GM23338 (cell line): ENCODE measurements at regions not wholly inside any gene's neighbourhood (a gene's known extent, or its start where the extent isn't known, plus 50 kb on each side); places are given as distances from the start of the nearest gene placed in this dataset.

Experiments
- ATAC-seq: fragments of 200-7000 bp; cut with Tn5 transposase; 3 replicates; pipeline ENCODE4 v1.9.1; 2020
- DNase-seq: peaks from one replicate; pipeline ENCODE4 v3.0.0-alpha.2; 2015; ENCODE audit warnings: low spot score
- H2AFZ ChIP-seq: fragments of 200-600 bp; sonication (generic); 2 replicates; pipeline ENCODE4 v1.8.0; 2016; ENCODE audit warnings: antibody characterized with exemption, mild to moderate bottlenecking, moderate library complexity
- H3F3A ChIP-seq: fragments of 200-600 bp; sonication (generic); replicated peaks from 2 replicates; pipeline ENCODE4 v1.8.0; 2017; ENCODE audit warnings: antibody characterized with exemption, mixed run types, low read depth
- H3K27ac ChIP-seq: fragments of 200-600 bp; sonication (generic); 2 replicates; pipeline ENCODE4 v1.6.1; 2016; ENCODE audit warnings: low read depth
- H3K27me3 ChIP-seq: fragments of 200-600 bp; sonication (generic); 2 replicates; pipeline ENCODE4 v1.8.0; 2016; ENCODE audit warnings: mild to moderate bottlenecking, mixed run types, moderate library complexity; ENCODE audit not compliant: insufficient read depth
- H3K36me3 ChIP-seq: fragments of 200-600 bp; sonication (generic); 2 replicates; pipeline ENCODE4 v1.8.0; 2016; ENCODE audit warnings: mild to moderate bottlenecking; ENCODE audit not compliant: insufficient read depth
- H3K4me1 ChIP-seq: fragments of 200-600 bp; sonication (generic); 2 replicates; pipeline ENCODE4 v1.8.0; 2016; ENCODE audit warnings: mild to moderate bottlenecking, moderate library complexity; ENCODE audit not compliant: insufficient read depth
- H3K4me2 ChIP-seq: fragments of 200-600 bp; sonication (generic); 2 replicates; pipeline ENCODE4 v1.7.1; 2017; ENCODE audit warnings: mixed run types
- H3K4me3 ChIP-seq: fragments of 200-600 bp; sonication (generic); 2 replicates; pipeline ENCODE4 v1.6.1; 2016; ENCODE audit warnings: mixed run types
- H3K79me2 ChIP-seq: fragments of 200-600 bp; sonication (generic); replicated peaks from 2 replicates; pipeline ENCODE4 v1.8.0; 2017; ENCODE audit warnings: mild to moderate bottlenecking; ENCODE audit not compliant: insufficient read depth
- H3K9me2 ChIP-seq: fragments of 200-600 bp; sonication (generic); 2 replicates; pipeline ENCODE4 v1.8.0; 2017; ENCODE audit not compliant: insufficient read depth
- H4K20me1 ChIP-seq: fragments of 200-600 bp; sonication (generic); replicated peaks from 2 replicates; pipeline ENCODE4 v1.8.0; 2017; ENCODE audit warnings: mild to moderate bottlenecking; ENCODE audit not compliant: insufficient read depth
- H3K27ac Mint-ChIP-seq: 2 replicates; pipeline ENCODE4 v1.8.0; 2020; ENCODE audit warnings: inconsistent platforms, mild to moderate bottlenecking, moderate library complexity, mixed read lengths
- H3K27me3 Mint-ChIP-seq: 3 replicates; pipeline ENCODE4 v1.8.0; 2022; ENCODE audit warnings: low read depth, mild to moderate bottlenecking, moderate library complexity, mixed read lengths, inconsistent platforms; ENCODE audit not compliant: insufficient read depth, poor library complexity
- H3K36me3 Mint-ChIP-seq: 3 replicates; pipeline ENCODE4 v1.8.0; 2021; ENCODE audit warnings: low read depth, mild to moderate bottlenecking, inconsistent platforms, moderate library complexity, mixed read lengths
- H3K4me1 Mint-ChIP-seq: 3 replicates; pipeline ENCODE4 v1.8.0; 2020; ENCODE audit warnings: mild to moderate bottlenecking, inconsistent platforms, mixed read lengths
- H3K4me3 Mint-ChIP-seq: 3 replicates; pipeline ENCODE4 v1.8.0; 2021; ENCODE audit warnings: moderate library complexity, mild to moderate bottlenecking, inconsistent platforms, mixed read lengths
- H3K9me3 Mint-ChIP-seq: 3 replicates; pipeline ENCODE4 v1.8.0; 2020; ENCODE audit warnings: moderate library complexity, mild to moderate bottlenecking, inconsistent platforms, mixed read lengths
- CREB1 ChIP-seq: fragments of 250-450 bp; sonication (Bioruptor Pico); IDR thresholded peaks from 2 replicates; pipeline ENCODE4 v1.5.0; 2020; ENCODE audit warnings: low read depth, mild to moderate bottlenecking, moderate library complexity
- EZH2 ChIP-seq: fragments of 200-600 bp; sonication (generic); IDR thresholded peaks from one replicate; pipeline ENCODE4 v1.8.0; 2017; ENCODE audit warnings: antibody characterized with exemption, mild to moderate bottlenecking, low read depth; ENCODE audit not compliant: unreplicated experiment
- EZH2phosphoT487 ChIP-seq: fragments of 200-600 bp; sonication (generic); IDR thresholded peaks from one replicate; pipeline ENCODE4 v1.8.1; 2018; ENCODE audit warnings: antibody characterized with exemption; ENCODE audit not compliant: unreplicated experiment
- JUNB ChIP-seq: IDR thresholded peaks from one replicate; pipeline ENCODE4 v1.6.1; 2016; ENCODE audit warnings: antibody characterized with exemption; ENCODE audit not compliant: unreplicated experiment
- NANOG ChIP-seq: IDR thresholded peaks from 2 replicates; pipeline ENCODE4 v1.6.1; 2016; ENCODE audit warnings: antibody characterized with exemption, borderline replicate concordance
- POLR2AphosphoS5 ChIP-seq: IDR thresholded peaks from 2 replicates; pipeline ENCODE4 v1.6.1; 2016; ENCODE audit warnings: antibody characterized with exemption, low read depth
- STAT1 ChIP-seq: IDR thresholded peaks from one replicate; pipeline ENCODE4 v1.6.1; 2016; ENCODE audit warnings: antibody characterized with exemption; ENCODE audit not compliant: unreplicated experiment
- ZNF114 ChIP-seq: fragments of 250-450 bp; sonication (Bioruptor Pico); IDR thresholded peaks from 2 replicates; pipeline ENCODE4 v1.5.0; 2020; ENCODE audit warnings: mild to moderate bottlenecking, moderate library complexity
- ZNF331 ChIP-seq: fragments of 250-450 bp; sonication (Bioruptor Pico); IDR thresholded peaks from 2 replicates; pipeline ENCODE4 v1.5.0; 2020; ENCODE audit warnings: low read depth, mild to moderate bottlenecking, moderate library complexity
- TF ChIP-seq, protein P1 (sequence below): IDR thresholded peaks from one replicate; pipeline ENCODE4 v1.6.1; 2018; ENCODE audit warnings: antibody characterized with exemption; ENCODE audit not compliant: unreplicated experiment
- TF ChIP-seq, protein P2 (sequence below): IDR thresholded peaks from 2 replicates; pipeline ENCODE4 v1.6.1; 2016; ENCODE audit warnings: antibody characterized with exemption
- TF ChIP-seq, protein P3 (sequence below), 2 experiments: fragments of 200-600 bp in 1 of 2; sonication (generic) in 1 of 2; conservative IDR thresholded peaks; 2 replicates each; pipeline versions ENCODE4 v1.5.1 to v1.6.1; 2016 to 2017; ENCODE audit warnings: antibody characterized with exemption in 2 of 2, low read depth in 2 of 2, mild to moderate bottlenecking in 2 of 2, moderate library complexity in 1 of 2
- TF ChIP-seq, protein P4 (sequence below): fragments of 250-450 bp; sonication (Bioruptor Pico); IDR thresholded peaks from 2 replicates; pipeline ENCODE4 v1.5.0; 2020; ENCODE audit warnings: mild to moderate bottlenecking, moderate library complexity

DNA sequence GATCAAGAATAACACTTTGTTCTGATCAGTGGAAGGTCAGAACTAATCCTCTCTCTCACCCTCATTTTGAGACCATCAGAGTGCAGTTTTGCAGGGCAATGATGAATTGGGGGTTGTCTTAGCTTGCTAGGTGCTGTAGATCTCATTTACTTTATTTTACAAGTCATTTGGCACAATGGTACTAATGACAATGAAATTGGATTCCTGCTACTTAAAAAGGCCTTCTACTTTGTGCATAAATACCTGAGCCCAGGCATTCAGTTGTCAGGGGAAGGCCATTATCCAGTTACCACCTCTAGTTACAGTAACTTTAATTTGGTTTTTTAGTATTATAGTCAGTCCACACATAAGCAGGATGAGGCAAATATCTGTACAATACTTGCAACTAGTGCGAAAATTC is 240.0 kb downstream of the HDGFL1 start:
- H3K9me3 Mint-ChIP-seq: no peaks in the 10 kb centered on the region

More for the DNA sequence above, 240.0 kb downstream of the HDGFL1 start:
- Histone ChIP-seq H4K20me1 (no peaks in the 10 kb centered on the region), H3K4me3 (no peak overlapping the region), H3K27me3 (no peaks in the 10 kb centered on the region), H3K27ac (no peak overlapping the region), H3K9me2 (no peaks in the 10 kb centered on the region), H3F3A (no peaks in the 10 kb centered on the region), H3K36me3 (no peaks in the 10 kb centered on the region), H3K4me1 (peaks cover 13% of the 10 kb centered on the region), H3K4me2 (peak overlapping the region; percentile 11; the same call in 1 of the 2 replicates), H2AFZ (no peak overlapping the region), H3K79me2 (no peaks in the 10 kb centered on the region)
- H3K27me3 Mint-ChIP-seq: no peaks in the 10 kb centered on the region
- no peak for TF ChIP-seq JUNB
- TF ChIP-seq ZNF331 (CRISPR knock-in tag): no peak
- TF ChIP-seq, protein P1, sequence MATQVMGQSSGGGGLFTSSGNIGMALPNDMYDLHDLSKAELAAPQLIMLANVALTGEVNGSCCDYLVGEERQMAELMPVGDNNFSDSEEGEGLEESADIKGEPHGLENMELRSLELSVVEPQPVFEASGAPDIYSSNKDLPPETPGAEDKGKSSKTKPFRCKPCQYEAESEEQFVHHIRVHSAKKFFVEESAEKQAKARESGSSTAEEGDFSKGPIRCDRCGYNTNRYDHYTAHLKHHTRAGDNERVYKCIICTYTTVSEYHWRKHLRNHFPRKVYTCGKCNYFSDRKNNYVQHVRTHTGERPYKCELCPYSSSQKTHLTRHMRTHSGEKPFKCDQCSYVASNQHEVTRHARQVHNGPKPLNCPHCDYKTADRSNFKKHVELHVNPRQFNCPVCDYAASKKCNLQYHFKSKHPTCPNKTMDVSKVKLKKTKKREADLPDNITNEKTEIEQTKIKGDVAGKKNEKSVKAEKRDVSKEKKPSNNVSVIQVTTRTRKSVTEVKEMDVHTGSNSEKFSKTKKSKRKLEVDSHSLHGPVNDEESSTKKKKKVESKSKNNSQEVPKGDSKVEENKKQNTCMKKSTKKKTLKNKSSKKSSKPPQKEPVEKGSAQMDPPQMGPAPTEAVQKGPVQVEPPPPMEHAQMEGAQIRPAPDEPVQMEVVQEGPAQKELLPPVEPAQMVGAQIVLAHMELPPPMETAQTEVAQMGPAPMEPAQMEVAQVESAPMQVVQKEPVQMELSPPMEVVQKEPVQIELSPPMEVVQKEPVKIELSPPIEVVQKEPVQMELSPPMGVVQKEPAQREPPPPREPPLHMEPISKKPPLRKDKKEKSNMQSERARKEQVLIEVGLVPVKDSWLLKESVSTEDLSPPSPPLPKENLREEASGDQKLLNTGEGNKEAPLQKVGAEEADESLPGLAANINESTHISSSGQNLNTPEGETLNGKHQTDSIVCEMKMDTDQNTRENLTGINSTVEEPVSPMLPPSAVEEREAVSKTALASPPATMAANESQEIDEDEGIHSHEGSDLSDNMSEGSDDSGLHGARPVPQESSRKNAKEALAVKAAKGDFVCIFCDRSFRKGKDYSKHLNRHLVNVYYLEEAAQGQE: no peak
- TF ChIP-seq, protein P2, sequence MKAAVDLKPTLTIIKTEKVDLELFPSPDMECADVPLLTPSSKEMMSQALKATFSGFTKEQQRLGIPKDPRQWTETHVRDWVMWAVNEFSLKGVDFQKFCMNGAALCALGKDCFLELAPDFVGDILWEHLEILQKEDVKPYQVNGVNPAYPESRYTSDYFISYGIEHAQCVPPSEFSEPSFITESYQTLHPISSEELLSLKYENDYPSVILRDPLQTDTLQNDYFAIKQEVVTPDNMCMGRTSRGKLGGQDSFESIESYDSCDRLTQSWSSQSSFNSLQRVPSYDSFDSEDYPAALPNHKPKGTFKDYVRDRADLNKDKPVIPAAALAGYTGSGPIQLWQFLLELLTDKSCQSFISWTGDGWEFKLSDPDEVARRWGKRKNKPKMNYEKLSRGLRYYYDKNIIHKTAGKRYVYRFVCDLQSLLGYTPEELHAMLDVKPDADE: no peak
- TF ChIP-seq CREB1 (CRISPR knock-in tag): no peak
- TF ChIP-seq, protein P3, sequence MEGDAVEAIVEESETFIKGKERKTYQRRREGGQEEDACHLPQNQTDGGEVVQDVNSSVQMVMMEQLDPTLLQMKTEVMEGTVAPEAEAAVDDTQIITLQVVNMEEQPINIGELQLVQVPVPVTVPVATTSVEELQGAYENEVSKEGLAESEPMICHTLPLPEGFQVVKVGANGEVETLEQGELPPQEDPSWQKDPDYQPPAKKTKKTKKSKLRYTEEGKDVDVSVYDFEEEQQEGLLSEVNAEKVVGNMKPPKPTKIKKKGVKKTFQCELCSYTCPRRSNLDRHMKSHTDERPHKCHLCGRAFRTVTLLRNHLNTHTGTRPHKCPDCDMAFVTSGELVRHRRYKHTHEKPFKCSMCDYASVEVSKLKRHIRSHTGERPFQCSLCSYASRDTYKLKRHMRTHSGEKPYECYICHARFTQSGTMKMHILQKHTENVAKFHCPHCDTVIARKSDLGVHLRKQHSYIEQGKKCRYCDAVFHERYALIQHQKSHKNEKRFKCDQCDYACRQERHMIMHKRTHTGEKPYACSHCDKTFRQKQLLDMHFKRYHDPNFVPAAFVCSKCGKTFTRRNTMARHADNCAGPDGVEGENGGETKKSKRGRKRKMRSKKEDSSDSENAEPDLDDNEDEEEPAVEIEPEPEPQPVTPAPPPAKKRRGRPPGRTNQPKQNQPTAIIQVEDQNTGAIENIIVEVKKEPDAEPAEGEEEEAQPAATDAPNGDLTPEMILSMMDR (conservative IDR thresholded peaks at IDR 0.05; ENCODE audit: low read depth in 2 of 2): no peak
- no peak for TF ChIP-seq EZH2phosphoT487
- no peak for TF ChIP-seq EZH2
- TF ChIP-seq POLR2AphosphoS5: no peak
- no peak for TF ChIP-seq NANOG
- no peak for TF ChIP-seq ZNF114
- no peak for TF ChIP-seq STAT1
- TF ChIP-seq, protein P4, sequence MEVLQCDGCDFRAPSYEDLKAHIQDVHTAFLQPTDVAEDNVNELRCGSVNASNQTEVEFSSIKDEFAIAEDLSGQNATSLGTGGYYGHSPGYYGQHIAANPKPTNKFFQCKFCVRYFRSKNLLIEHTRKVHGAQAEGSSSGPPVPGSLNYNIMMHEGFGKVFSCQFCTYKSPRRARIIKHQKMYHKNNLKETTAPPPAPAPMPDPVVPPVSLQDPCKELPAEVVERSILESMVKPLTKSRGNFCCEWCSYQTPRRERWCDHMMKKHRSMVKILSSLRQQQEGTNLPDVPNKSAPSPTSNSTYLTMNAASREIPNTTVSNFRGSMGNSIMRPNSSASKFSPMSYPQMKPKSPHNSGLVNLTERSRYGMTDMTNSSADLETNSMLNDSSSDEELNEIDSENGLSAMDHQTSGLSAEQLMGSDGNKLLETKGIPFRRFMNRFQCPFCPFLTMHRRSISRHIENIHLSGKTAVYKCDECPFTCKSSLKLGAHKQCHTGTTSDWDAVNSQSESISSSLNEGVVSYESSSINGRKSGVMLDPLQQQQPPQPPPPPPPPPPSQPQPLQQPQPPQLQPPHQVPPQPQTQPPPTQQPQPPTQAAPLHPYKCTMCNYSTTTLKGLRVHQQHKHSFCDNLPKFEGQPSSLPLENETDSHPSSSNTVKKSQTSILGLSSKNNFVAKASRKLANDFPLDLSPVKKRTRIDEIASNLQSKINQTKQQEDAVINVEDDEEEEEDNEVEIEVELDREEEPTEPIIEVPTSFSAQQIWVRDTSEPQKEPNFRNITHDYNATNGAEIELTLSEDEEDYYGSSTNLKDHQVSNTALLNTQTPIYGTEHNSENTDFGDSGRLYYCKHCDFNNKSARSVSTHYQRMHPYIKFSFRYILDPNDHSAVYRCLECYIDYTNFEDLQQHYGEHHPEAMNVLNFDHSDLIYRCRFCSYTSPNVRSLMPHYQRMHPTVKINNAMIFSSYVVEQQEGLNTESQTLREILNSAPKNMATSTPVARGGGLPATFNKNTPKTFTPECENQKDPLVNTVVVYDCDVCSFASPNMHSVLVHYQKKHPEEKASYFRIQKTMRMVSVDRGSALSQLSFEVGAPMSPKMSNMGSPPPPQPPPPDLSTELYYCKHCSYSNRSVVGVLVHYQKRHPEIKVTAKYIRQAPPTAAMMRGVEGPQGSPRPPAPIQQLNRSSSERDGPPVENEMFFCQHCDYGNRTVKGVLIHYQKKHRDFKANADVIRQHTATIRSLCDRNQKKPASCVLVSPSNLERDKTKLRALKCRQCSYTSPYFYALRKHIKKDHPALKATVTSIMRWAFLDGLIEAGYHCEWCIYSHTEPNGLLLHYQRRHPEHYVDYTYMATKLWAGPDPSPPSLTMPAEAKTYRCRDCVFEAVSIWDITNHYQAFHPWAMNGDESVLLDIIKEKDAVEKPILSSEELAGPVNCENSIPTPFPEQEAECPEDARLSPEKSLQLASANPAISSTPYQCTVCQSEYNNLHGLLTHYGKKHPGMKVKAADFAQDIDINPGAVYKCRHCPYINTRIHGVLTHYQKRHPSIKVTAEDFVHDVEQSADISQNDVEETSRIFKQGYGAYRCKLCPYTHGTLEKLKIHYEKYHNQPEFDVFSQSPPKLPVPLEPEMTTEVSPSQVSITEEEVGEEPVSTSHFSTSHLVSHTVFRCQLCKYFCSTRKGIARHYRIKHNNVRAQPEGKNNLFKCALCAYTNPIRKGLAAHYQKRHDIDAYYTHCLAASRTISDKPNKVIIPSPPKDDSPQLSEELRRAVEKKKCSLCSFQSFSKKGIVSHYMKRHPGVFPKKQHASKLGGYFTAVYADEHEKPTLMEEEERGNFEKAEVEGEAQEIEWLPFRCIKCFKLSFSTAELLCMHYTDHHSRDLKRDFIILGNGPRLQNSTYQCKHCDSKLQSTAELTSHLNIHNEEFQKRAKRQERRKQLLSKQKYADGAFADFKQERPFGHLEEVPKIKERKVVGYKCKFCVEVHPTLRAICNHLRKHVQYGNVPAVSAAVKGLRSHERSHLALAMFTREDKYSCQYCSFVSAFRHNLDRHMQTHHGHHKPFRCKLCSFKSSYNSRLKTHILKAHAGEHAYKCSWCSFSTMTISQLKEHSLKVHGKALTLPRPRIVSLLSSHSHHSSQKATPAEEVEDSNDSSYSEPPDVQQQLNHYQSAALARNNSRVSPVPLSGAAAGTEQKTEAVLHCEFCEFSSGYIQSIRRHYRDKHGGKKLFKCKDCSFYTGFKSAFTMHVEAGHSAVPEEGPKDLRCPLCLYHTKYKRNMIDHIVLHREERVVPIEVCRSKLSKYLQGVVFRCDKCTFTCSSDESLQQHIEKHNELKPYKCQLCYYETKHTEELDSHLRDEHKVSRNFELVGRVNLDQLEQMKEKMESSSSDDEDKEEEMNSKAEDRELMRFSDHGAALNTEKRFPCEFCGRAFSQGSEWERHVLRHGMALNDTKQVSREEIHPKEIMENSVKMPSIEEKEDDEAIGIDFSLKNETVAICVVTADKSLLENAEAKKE (CRISPR knock-in tag): no peak
- peak; percentile 46 for DNase-seq
- no peak for ATAC-seq
- H3K4me1 Mint-ChIP-seq: peaks cover 18% of the 10 kb centered on the region
- H3K4me3 Mint-ChIP-seq: no peak overlapping the region
- no peaks in the 10 kb centered on the region for H3K36me3 Mint-ChIP-seq
- H3K27ac Mint-ChIP-seq: 0 out of 2 replicates have a peak overlapping the region, but pooled peaks have one; percentile 34
